Thoracic aorta (tissue), 2 donors: ENCODE measurements at regions not wholly inside any gene's neighbourhood (a gene's known extent, or its start where the extent isn't known, plus 50 kb on each side); places are given as distances from the start of the nearest gene placed in this dataset.
"Not testable (repeated sequence)": the region's sequence is repeated elsewhere in the genome, so short reads cannot be mapped to it uniquely, and the experiment has no call there.

Experiments
- ATAC-seq: fragments of 150-250 bp; one replicate; pipeline ENCODE4 v1.8.0; 2017; ENCODE audit warnings: low read depth; ENCODE audit not compliant: insufficient number of reproducible peaks, low FRiP score
- DNase-seq: peaks from one replicate; pipeline ENCODE4 v3.0.0-alpha.2; 2020; ENCODE audit warnings: low spot score
- H3K27ac ChIP-seq, 2 donors: fragments of 200-600 bp; sonication (generic); 1 replicate in 1 of 2; 2 replicates in 1 of 2; pipeline ENCODE4 v1.5.1; 2016; ENCODE audit warnings: mild to moderate bottlenecking in 2 of 2, moderate library complexity in 2 of 2
- H3K27me3 ChIP-seq: fragments of 200-600 bp; sonication (generic); replicated peaks from 2 replicates; pipeline ENCODE4 v1.6.0; 2016; ENCODE audit warnings: mild to moderate bottlenecking; ENCODE audit not compliant: insufficient read depth
- H3K36me3 ChIP-seq: fragments of 200-600 bp; sonication (generic); one replicate; pipeline ENCODE4 v1.5.1; 2016
- H3K4me1 ChIP-seq, 2 donors: fragments of 200-600 bp; sonication (generic); 1 replicate in 1 of 2; 2 replicates in 1 of 2; pipeline versions ENCODE4 v1.5.1 to v1.6.0; 2016; ENCODE audit warnings: low read depth in 2 of 2, mild to moderate bottlenecking in 1 of 2; ENCODE audit not compliant: control insufficient read depth in 1 of 2
- H3K4me3 ChIP-seq: fragments of 200-600 bp; sonication (generic); 2 replicates; pipeline ENCODE4 v1.5.1; 2016; ENCODE audit warnings: mild to moderate bottlenecking
- H3K9me3 ChIP-seq: fragments of 200-600 bp; sonication (generic); 2 replicates; pipeline ENCODE4 v1.5.1; 2016
- TF ChIP-seq, protein P1 (sequence below): fragments of 200-600 bp; sonication (generic); IDR thresholded peaks from one replicate; pipeline ENCODE4 v1.5.1; 2019; ENCODE audit warnings: antibody characterized with exemption

DNA sequence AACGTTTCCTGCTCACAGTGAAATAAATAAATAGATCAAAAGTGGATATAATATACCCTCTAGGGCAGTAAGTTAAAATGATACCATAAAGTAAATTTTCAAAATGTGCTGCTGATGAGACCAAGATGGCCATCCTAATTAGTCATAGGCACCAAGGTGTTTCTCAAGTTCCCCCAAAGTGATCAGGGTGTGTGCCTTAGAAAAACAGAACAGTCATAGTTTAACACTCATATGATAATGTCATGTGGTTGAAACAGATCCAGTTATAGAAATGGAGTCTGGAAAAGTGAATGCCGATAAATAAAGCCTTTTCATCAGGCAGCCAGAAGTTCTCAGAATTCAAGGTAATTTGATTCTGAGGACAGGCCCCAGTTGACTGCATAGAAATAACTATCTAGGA, 161.5 kb upstream of the CDKN2B start:
- ATAC-seq (no peak), DNase-seq (no peak)
- TF ChIP-seq, protein P1, sequence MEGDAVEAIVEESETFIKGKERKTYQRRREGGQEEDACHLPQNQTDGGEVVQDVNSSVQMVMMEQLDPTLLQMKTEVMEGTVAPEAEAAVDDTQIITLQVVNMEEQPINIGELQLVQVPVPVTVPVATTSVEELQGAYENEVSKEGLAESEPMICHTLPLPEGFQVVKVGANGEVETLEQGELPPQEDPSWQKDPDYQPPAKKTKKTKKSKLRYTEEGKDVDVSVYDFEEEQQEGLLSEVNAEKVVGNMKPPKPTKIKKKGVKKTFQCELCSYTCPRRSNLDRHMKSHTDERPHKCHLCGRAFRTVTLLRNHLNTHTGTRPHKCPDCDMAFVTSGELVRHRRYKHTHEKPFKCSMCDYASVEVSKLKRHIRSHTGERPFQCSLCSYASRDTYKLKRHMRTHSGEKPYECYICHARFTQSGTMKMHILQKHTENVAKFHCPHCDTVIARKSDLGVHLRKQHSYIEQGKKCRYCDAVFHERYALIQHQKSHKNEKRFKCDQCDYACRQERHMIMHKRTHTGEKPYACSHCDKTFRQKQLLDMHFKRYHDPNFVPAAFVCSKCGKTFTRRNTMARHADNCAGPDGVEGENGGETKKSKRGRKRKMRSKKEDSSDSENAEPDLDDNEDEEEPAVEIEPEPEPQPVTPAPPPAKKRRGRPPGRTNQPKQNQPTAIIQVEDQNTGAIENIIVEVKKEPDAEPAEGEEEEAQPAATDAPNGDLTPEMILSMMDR, result no peak

GRCh38 chr9:22170990-22171670, 162.0 kb upstream of the CDKN2B start:
- ATAC-seq, result no peak
- Histone ChIP-seq H3K4me1 (no peaks in the 10 kb centered on the region), H3K9me3 (no peaks in the 10 kb centered on the region), H3K36me3 (no peaks in the 10 kb centered on the region), H3K27me3 (no peaks in the 10 kb centered on the region), H3K4me3 (no peak overlapping the region), H3K27ac (no peak overlapping the region)
- no peak for DNase-seq
- TF ChIP-seq, protein P1, result no peak

More for the DNA sequence above, 161.5 kb upstream of the CDKN2B start:
- Histone ChIP-seq H3K36me3 (no peaks in the 10 kb centered on the region), H3K4me1 (no peaks in the 10 kb centered on the region), H3K9me3 (no peaks in the 10 kb centered on the region), H3K27me3 (no peaks in the 10 kb centered on the region), H3K27ac (no peak overlapping the region), H3K4me3 (no peak overlapping the region)

GRCh38 chr9:22171691-22172090, 162.6 kb upstream of the CDKN2B start:
- Histone ChIP-seq H3K9me3 (no peaks in the 10 kb centered on the region), H3K36me3 (no peaks in the 10 kb centered on the region), H3K4me3 (no peak overlapping the region), H3K27me3 (no peaks in the 10 kb centered on the region), H3K4me1 (no peaks in the 10 kb centered on the region), H3K27ac (no peak overlapping the region)
- ATAC-seq (no peak), DNase-seq (no peak)
- TF ChIP-seq, protein P1, result no peak

- TF ChIP-seq, protein P1, result no peak
Measured at GRCh38 chr9:22173908-22174307, 164.8 kb upstream of the CDKN2B start.

GRCh38 chr9:22175972-22176545, 167.0 kb upstream of the CDKN2B start:
- no peaks in the 10 kb centered on the region for H3K9me3 ChIP-seq
- H3K27ac ChIP-seq, result no peak overlapping the region
- TF ChIP-seq, protein P1, result no peak
- ATAC-seq (no peak), DNase-seq (no peak)
- H3K4me3 ChIP-seq, result no peak overlapping the region
- H3K4me1 ChIP-seq, result no peaks in the 10 kb centered on the region
- no peaks in the 10 kb centered on the region for H3K36me3 ChIP-seq
- H3K27me3 ChIP-seq, result no peaks in the 10 kb centered on the region

More at GRCh38 chr9:22173908-22174307, 164.8 kb upstream of the CDKN2B start:
- no peak for DNase-seq
- no peak overlapping the region for H3K27ac ChIP-seq
- H3K27me3 ChIP-seq, result no peaks in the 10 kb centered on the region
- no peaks in the 10 kb centered on the region for H3K9me3 ChIP-seq
- H3K36me3 ChIP-seq, result no peaks in the 10 kb centered on the region
- H3K4me1 ChIP-seq, result no peaks in the 10 kb centered on the region
- ATAC-seq, result no peak
- H3K4me3 ChIP-seq, result no peak overlapping the region

DNA sequence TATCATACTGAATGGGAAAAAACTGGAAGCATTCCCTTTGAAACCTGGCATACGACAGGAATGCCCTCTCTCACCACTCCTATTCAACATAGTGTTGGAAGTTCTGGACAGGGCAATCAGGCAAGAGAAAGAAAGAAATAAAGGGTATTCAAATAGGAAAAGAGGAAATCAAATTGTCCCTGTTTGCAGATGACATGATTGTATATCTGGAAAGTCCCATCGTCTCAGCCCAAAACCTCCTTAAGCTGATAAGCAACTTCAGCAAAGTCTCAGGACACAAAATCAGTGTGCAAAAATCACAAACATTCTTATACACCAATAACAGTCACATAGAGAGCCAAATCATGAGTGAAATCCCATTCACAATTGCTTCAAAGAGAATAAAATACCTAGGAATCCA, 171.9 kb upstream of the CDKN2B start:
- H3K4me1 ChIP-seq, ATAC-seq, DNase-seq, H3K27ac ChIP-seq, H3K9me3 ChIP-seq, H3K4me3 ChIP-seq, H3K27me3 ChIP-seq, H3K36me3 ChIP-seq: not testable (repeated sequence)
